GM23338 (cell line): ENCODE measurements at regions not wholly inside any gene's neighbourhood (a gene's known extent, or its start where the extent isn't known, plus 50 kb on each side); places are given as distances from the start of the nearest gene placed in this dataset.

ENCODE experiments used
- ATAC-seq: fragments of 200-7000 bp; cut with Tn5 transposase; 3 replicates; pipeline ENCODE4 v1.9.1; 2020
- DNase-seq: peaks from one replicate; pipeline ENCODE4 v3.0.0-alpha.2; 2015; ENCODE audit warnings: low spot score
- H2AFZ ChIP-seq: fragments of 200-600 bp; sonication (generic); 2 replicates; pipeline ENCODE4 v1.8.0; 2016; ENCODE audit warnings: antibody characterized with exemption, mild to moderate bottlenecking, moderate library complexity
- H3F3A ChIP-seq: fragments of 200-600 bp; sonication (generic); replicated peaks from 2 replicates; pipeline ENCODE4 v1.8.0; 2017; ENCODE audit warnings: antibody characterized with exemption, mixed run types, low read depth
- H3K27ac ChIP-seq: fragments of 200-600 bp; sonication (generic); 2 replicates; pipeline ENCODE4 v1.6.1; 2016; ENCODE audit warnings: low read depth
- H3K27me3 ChIP-seq: fragments of 200-600 bp; sonication (generic); 2 replicates; pipeline ENCODE4 v1.8.0; 2016; ENCODE audit warnings: mild to moderate bottlenecking, mixed run types, moderate library complexity; ENCODE audit not compliant: insufficient read depth
- H3K36me3 ChIP-seq: fragments of 200-600 bp; sonication (generic); 2 replicates; pipeline ENCODE4 v1.8.0; 2016; ENCODE audit warnings: mild to moderate bottlenecking; ENCODE audit not compliant: insufficient read depth
- H3K4me1 ChIP-seq: fragments of 200-600 bp; sonication (generic); 2 replicates; pipeline ENCODE4 v1.8.0; 2016; ENCODE audit warnings: mild to moderate bottlenecking, moderate library complexity; ENCODE audit not compliant: insufficient read depth
- H3K4me2 ChIP-seq: fragments of 200-600 bp; sonication (generic); 2 replicates; pipeline ENCODE4 v1.7.1; 2017; ENCODE audit warnings: mixed run types
- H3K4me3 ChIP-seq: fragments of 200-600 bp; sonication (generic); 2 replicates; pipeline ENCODE4 v1.6.1; 2016; ENCODE audit warnings: mixed run types
- H3K79me2 ChIP-seq: fragments of 200-600 bp; sonication (generic); replicated peaks from 2 replicates; pipeline ENCODE4 v1.8.0; 2017; ENCODE audit warnings: mild to moderate bottlenecking; ENCODE audit not compliant: insufficient read depth
- H3K9me2 ChIP-seq: fragments of 200-600 bp; sonication (generic); 2 replicates; pipeline ENCODE4 v1.8.0; 2017; ENCODE audit not compliant: insufficient read depth
- H4K20me1 ChIP-seq: fragments of 200-600 bp; sonication (generic); replicated peaks from 2 replicates; pipeline ENCODE4 v1.8.0; 2017; ENCODE audit warnings: mild to moderate bottlenecking; ENCODE audit not compliant: insufficient read depth
- H3K27ac Mint-ChIP-seq: 2 replicates; pipeline ENCODE4 v1.8.0; 2020; ENCODE audit warnings: inconsistent platforms, mild to moderate bottlenecking, moderate library complexity, mixed read lengths
- H3K27me3 Mint-ChIP-seq: 3 replicates; pipeline ENCODE4 v1.8.0; 2022; ENCODE audit warnings: low read depth, mild to moderate bottlenecking, moderate library complexity, mixed read lengths, inconsistent platforms; ENCODE audit not compliant: insufficient read depth, poor library complexity
- H3K36me3 Mint-ChIP-seq: 3 replicates; pipeline ENCODE4 v1.8.0; 2021; ENCODE audit warnings: low read depth, mild to moderate bottlenecking, inconsistent platforms, moderate library complexity, mixed read lengths
- H3K4me1 Mint-ChIP-seq: 3 replicates; pipeline ENCODE4 v1.8.0; 2020; ENCODE audit warnings: mild to moderate bottlenecking, inconsistent platforms, mixed read lengths
- H3K4me3 Mint-ChIP-seq: 3 replicates; pipeline ENCODE4 v1.8.0; 2021; ENCODE audit warnings: moderate library complexity, mild to moderate bottlenecking, inconsistent platforms, mixed read lengths
- H3K9me3 Mint-ChIP-seq: 3 replicates; pipeline ENCODE4 v1.8.0; 2020; ENCODE audit warnings: moderate library complexity, mild to moderate bottlenecking, inconsistent platforms, mixed read lengths
- CREB1 ChIP-seq: fragments of 250-450 bp; sonication (Bioruptor Pico); IDR thresholded peaks from 2 replicates; pipeline ENCODE4 v1.5.0; 2020; ENCODE audit warnings: low read depth, mild to moderate bottlenecking, moderate library complexity
- CTCF ChIP-seq, 2 experiments: fragments of 200-600 bp in 1 of 2; sonication (generic) in 1 of 2; conservative IDR thresholded peaks; 2 replicates each; pipeline versions ENCODE4 v1.5.1 to v1.6.1; 2016 to 2017; ENCODE audit warnings: antibody characterized with exemption in 2 of 2, low read depth in 2 of 2, mild to moderate bottlenecking in 2 of 2, moderate library complexity in 1 of 2
- ETS1 ChIP-seq: IDR thresholded peaks from 2 replicates; pipeline ENCODE4 v1.6.1; 2016; ENCODE audit warnings: antibody characterized with exemption
- EZH2 ChIP-seq: fragments of 200-600 bp; sonication (generic); IDR thresholded peaks from one replicate; pipeline ENCODE4 v1.8.0; 2017; ENCODE audit warnings: antibody characterized with exemption, mild to moderate bottlenecking, low read depth; ENCODE audit not compliant: unreplicated experiment
- EZH2phosphoT487 ChIP-seq: fragments of 200-600 bp; sonication (generic); IDR thresholded peaks from one replicate; pipeline ENCODE4 v1.8.1; 2018; ENCODE audit warnings: antibody characterized with exemption; ENCODE audit not compliant: unreplicated experiment
- JUNB ChIP-seq: IDR thresholded peaks from one replicate; pipeline ENCODE4 v1.6.1; 2016; ENCODE audit warnings: antibody characterized with exemption; ENCODE audit not compliant: unreplicated experiment
- NANOG ChIP-seq: IDR thresholded peaks from 2 replicates; pipeline ENCODE4 v1.6.1; 2016; ENCODE audit warnings: antibody characterized with exemption, borderline replicate concordance
- POLR2AphosphoS5 ChIP-seq: IDR thresholded peaks from 2 replicates; pipeline ENCODE4 v1.6.1; 2016; ENCODE audit warnings: antibody characterized with exemption, low read depth
- REST ChIP-seq: IDR thresholded peaks from one replicate; pipeline ENCODE4 v1.6.1; 2018; ENCODE audit warnings: antibody characterized with exemption; ENCODE audit not compliant: unreplicated experiment
- STAT1 ChIP-seq: IDR thresholded peaks from one replicate; pipeline ENCODE4 v1.6.1; 2016; ENCODE audit warnings: antibody characterized with exemption; ENCODE audit not compliant: unreplicated experiment
- ZNF114 ChIP-seq: fragments of 250-450 bp; sonication (Bioruptor Pico); IDR thresholded peaks from 2 replicates; pipeline ENCODE4 v1.5.0; 2020; ENCODE audit warnings: mild to moderate bottlenecking, moderate library complexity
- ZNF331 ChIP-seq: fragments of 250-450 bp; sonication (Bioruptor Pico); IDR thresholded peaks from 2 replicates; pipeline ENCODE4 v1.5.0; 2020; ENCODE audit warnings: low read depth, mild to moderate bottlenecking, moderate library complexity
- TF ChIP-seq, protein P1 (sequence below): fragments of 250-450 bp; sonication (Bioruptor Pico); IDR thresholded peaks from 2 replicates; pipeline ENCODE4 v1.5.0; 2020; ENCODE audit warnings: mild to moderate bottlenecking, moderate library complexity

GRCh38 chr20:6482486-6482885, 285.0 kb upstream of the BMP2 start:
- Mint-ChIP-seq H3K9me3 (peaks cover 4% of the 10 kb centered on the region; the same call in 2 of the 3 replicates), H3K4me3 (no peak overlapping the region), H3K27ac (no peak overlapping the region), H3K27me3 (no peaks in the 10 kb centered on the region), H3K4me1 (no peaks in the 10 kb centered on the region), H3K36me3 (0 out of 3 replicates have a peak, but pooled peaks cover 3% of the 10 kb centered on the region)
- H4K20me1 ChIP-seq = no peaks in the 10 kb centered on the region
- H3K4me3 ChIP-seq = no peak overlapping the region
- DNase-seq = no peak
- H3K4me1 ChIP-seq = no peaks in the 10 kb centered on the region
- H3K27me3 ChIP-seq = no peaks in the 10 kb centered on the region
- H3K9me2 ChIP-seq = peaks cover 8% of the 10 kb centered on the region; the same call in 1 of the 2 replicates
- H2AFZ ChIP-seq = no peak overlapping the region
- H3F3A ChIP-seq = no peaks in the 10 kb centered on the region
- no peak overlapping the region for H3K27ac ChIP-seq
- H3K79me2 ChIP-seq = no peaks in the 10 kb centered on the region
- no peak overlapping the region for H3K4me2 ChIP-seq
- H3K36me3 ChIP-seq = peaks cover under 1% of the 10 kb centered on the region; the same call in 1 of the 2 replicates
- ATAC-seq = no peak
- TF ChIP-seq ETS1 = no peak
- no peak for TF ChIP-seq EZH2
- TF ChIP-seq NANOG = no peak
- TF ChIP-seq EZH2phosphoT487 = no peak
- no peak for TF ChIP-seq CREB1
- no peak for TF ChIP-seq CTCF (conservative IDR thresholded peaks at IDR 0.05; ENCODE audit: low read depth in 2 of 2)
- TF ChIP-seq ZNF331 (CRISPR knock-in tag) = no peak
- TF ChIP-seq REST = no peak
- no peak for TF ChIP-seq POLR2AphosphoS5
- TF ChIP-seq STAT1 = no peak
- TF ChIP-seq JUNB = no peak
- TF ChIP-seq ZNF114 (CRISPR knock-in tag) = no peak
- TF ChIP-seq, protein P1, sequence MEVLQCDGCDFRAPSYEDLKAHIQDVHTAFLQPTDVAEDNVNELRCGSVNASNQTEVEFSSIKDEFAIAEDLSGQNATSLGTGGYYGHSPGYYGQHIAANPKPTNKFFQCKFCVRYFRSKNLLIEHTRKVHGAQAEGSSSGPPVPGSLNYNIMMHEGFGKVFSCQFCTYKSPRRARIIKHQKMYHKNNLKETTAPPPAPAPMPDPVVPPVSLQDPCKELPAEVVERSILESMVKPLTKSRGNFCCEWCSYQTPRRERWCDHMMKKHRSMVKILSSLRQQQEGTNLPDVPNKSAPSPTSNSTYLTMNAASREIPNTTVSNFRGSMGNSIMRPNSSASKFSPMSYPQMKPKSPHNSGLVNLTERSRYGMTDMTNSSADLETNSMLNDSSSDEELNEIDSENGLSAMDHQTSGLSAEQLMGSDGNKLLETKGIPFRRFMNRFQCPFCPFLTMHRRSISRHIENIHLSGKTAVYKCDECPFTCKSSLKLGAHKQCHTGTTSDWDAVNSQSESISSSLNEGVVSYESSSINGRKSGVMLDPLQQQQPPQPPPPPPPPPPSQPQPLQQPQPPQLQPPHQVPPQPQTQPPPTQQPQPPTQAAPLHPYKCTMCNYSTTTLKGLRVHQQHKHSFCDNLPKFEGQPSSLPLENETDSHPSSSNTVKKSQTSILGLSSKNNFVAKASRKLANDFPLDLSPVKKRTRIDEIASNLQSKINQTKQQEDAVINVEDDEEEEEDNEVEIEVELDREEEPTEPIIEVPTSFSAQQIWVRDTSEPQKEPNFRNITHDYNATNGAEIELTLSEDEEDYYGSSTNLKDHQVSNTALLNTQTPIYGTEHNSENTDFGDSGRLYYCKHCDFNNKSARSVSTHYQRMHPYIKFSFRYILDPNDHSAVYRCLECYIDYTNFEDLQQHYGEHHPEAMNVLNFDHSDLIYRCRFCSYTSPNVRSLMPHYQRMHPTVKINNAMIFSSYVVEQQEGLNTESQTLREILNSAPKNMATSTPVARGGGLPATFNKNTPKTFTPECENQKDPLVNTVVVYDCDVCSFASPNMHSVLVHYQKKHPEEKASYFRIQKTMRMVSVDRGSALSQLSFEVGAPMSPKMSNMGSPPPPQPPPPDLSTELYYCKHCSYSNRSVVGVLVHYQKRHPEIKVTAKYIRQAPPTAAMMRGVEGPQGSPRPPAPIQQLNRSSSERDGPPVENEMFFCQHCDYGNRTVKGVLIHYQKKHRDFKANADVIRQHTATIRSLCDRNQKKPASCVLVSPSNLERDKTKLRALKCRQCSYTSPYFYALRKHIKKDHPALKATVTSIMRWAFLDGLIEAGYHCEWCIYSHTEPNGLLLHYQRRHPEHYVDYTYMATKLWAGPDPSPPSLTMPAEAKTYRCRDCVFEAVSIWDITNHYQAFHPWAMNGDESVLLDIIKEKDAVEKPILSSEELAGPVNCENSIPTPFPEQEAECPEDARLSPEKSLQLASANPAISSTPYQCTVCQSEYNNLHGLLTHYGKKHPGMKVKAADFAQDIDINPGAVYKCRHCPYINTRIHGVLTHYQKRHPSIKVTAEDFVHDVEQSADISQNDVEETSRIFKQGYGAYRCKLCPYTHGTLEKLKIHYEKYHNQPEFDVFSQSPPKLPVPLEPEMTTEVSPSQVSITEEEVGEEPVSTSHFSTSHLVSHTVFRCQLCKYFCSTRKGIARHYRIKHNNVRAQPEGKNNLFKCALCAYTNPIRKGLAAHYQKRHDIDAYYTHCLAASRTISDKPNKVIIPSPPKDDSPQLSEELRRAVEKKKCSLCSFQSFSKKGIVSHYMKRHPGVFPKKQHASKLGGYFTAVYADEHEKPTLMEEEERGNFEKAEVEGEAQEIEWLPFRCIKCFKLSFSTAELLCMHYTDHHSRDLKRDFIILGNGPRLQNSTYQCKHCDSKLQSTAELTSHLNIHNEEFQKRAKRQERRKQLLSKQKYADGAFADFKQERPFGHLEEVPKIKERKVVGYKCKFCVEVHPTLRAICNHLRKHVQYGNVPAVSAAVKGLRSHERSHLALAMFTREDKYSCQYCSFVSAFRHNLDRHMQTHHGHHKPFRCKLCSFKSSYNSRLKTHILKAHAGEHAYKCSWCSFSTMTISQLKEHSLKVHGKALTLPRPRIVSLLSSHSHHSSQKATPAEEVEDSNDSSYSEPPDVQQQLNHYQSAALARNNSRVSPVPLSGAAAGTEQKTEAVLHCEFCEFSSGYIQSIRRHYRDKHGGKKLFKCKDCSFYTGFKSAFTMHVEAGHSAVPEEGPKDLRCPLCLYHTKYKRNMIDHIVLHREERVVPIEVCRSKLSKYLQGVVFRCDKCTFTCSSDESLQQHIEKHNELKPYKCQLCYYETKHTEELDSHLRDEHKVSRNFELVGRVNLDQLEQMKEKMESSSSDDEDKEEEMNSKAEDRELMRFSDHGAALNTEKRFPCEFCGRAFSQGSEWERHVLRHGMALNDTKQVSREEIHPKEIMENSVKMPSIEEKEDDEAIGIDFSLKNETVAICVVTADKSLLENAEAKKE = no peak
